GM18502 (cell line): ENCODE measurements at regions not wholly inside any gene's neighbourhood (a gene's known extent, or its start where the extent isn't known, plus 50 kb on each side); places are given as distances from the start of the nearest gene placed in this dataset.
"Not testable (repeated sequence)": the region's sequence is repeated elsewhere in the genome, so short reads cannot be mapped to it uniquely, and the experiment has no call there.

ENCODE experiments used
- ATAC-seq: cut with Tn5 transposase; IDR thresholded peaks from one replicate; pipeline ENCODE4 v1.9.1; 2021; ENCODE audit warnings: mild to moderate bottlenecking; ENCODE audit not compliant: unreplicated experiment, poor library complexity

GRCh38 chr5:177941386-177941785 is 54.7 kb downstream of the PROP1 start:
- not testable (repeated sequence) for ATAC-seq

GRCh38 chr5:177939246-177940171 is 56.5 kb downstream of the PROP1 start:
- not testable (repeated sequence) for ATAC-seq

DNA sequence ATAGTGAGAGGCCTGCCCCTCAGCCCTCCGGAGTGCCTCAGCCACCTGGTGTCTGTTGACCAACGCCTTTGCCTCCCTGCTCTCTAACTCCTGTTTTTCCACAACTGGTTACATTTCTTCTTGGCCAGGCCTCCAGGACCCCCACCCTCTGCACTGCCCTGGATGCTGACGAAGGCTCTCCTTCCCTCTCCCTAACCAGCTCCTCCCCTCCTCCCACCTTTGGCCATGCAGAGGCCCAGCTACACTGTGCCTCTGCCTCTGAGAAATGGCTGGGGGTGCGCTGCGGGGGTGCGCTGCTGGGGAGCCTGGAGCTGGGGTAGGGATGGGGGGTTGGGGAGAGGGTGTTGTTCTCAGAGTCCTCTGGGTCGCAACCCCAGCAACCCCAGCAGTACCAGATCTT is 57.3 kb downstream of the PROP1 start:
- not testable (repeated sequence) for ATAC-seq

- ATAC-seq: not testable (repeated sequence)
Observed at GRCh38 chr5:177934233-177934632, 61.8 kb downstream of the PROP1 start.

DNA sequence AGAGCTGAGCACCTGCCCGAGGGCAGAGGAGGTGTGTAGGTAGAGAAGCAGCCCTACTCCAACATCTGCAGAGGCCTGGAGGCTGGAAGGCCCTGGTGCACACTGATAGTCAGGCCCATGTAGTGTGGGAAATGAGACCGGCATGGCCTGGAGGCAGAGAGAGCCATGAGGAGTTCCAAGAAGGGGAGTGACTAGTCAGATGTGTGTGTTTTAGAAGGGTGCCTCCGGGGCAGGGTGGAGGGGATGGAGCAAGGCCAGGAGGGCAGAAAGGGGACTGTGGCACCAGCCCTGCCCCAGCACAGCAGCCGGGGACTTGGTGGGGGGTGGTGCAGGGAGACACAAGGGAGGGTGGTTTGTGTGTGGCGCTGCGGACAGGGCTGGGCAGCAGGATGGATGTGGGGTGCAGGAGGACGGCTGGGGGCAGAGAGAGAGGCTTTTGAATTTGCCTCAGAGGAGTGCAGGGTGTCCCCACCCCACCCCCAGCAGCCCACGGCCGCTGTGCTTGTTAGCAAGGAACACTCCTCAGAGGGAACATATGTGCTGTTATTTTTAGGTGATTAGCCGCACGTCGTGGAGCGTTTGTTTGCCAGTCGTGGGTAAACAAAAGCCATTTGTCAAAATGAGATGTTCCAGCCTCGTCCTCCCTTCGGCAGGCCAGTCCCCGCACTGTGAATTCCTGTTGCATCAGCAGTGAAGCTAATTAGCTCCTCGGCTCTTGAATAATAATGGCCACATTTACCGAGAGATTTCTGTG is 65.6 kb downstream of the PROP1 start:
- not testable (repeated sequence) for ATAC-seq

DNA sequence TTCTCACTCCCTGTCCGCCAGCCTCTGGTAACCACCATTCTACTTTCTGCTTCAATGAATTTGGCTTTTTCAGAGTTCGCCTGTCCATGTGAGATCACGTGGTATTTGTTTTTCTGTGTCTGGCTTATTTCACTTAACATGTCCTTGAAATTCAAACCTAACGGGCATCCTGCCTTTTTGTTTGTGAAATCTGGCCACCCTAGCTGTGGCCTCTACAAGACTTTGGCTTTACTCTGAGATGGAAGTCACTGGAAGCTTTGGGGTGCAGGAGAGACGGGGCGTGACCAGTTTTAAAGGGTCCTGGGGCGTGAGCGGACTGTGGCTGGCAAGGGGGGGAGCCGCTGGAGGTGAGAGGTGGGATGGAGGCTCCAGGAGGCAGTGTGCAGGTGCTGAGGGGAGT is 66.4 kb downstream of the PROP1 start:
- ATAC-seq: not testable (repeated sequence)

DNA sequence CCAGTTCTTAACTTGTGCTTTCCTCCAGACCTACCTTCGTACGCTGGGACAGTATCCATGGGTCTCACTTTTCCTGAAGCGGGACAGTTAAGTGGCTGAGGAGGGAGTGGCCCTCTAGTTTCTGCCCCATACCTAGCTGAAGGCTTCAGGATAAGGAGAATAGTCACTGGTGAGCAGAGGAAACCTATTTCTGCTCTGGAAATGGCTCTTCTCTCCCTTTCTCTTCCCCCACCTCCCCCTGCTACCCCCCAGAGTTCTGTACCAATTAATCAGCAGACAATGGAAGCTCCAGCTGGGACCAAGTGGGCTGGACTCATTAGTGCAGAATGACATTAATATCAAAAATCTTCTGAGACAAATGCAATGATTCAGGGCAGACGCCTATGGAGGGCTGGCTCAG is 68.5 kb downstream of the PROP1 start:
- ATAC-seq: not testable (repeated sequence)

DNA sequence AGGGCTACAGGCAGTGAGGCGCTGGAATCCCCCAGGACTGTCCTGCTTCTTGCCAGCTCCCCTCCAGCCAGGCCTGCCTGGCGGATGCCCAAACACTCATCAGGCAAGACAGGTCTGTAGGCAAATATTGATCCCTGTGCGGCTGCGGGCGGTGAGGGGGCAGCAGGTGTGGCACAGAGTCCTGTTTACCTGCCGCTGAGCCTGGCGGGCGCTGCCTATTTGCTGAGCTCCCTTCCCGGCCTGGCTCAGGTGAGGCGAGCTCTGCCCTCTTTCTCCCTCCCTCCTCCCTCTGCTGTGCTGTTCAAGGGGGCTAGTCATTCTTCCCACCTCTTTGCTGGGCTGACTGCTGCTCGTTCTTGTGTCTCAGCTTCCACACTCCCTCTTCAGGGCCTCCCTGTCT is 71.5 kb downstream of the PROP1 start:
- not testable (repeated sequence) for ATAC-seq

DNA sequence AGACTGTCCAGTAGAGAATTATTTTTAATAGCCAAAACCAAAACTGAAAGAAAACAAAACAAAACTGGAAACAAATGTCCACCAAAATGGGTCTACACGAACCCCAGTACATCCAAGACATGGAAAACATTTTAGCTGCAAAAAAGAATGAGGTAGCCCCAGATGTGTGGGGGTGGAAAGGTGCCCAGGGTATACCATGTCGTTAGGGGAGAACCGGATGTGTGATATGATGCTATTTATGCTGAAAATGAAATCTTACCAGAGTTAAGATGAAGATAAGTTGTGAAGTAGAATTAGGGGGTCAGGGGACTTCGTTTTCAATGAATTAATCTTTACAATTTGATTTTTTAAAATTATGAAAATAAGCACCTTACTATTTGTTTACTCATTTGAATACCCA is 72.2 kb downstream of the PROP1 start:
- ATAC-seq: not testable (repeated sequence)

DNA sequence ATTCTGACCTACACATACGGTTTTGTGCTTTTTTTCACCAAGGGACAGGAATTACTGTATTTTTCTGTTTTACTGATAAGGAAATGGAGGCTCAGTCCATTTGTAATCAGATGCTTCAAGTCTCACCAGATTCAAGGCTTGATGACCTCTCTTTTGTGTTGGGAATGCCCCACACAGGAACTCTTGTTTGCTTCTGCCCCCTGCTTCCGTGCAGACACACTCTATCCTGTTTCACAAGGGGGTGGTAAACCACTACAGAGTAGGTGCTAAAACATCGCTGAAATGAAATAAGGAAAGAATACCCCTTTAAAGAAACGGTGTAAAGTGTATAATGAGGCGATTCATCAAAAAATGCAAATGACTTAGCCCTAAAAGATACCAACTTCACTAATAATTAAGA is 72.9 kb downstream of the PROP1 start:
- ATAC-seq: peak; percentile 60

DNA sequence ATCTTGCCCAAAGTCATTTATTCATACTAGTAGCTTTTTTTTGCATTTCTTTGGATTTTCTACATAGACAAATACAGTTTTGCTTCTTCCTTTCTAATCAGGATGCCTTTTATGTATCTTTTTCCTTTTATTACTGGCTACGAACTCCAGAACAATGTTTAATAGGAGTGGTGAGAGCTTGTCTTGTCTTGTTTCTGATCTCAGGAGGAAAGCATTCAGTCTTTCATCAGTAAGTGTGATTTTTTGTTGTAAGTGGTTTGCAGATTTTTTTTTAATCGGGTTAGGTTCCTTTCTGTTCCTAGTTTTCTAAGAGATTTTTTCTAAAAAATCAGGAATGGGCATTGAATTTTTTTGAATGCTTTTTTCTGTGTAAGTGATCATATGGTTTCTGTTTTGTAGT is 86.8 kb downstream of the PROP1 start:
- ATAC-seq: not testable (repeated sequence)

DNA sequence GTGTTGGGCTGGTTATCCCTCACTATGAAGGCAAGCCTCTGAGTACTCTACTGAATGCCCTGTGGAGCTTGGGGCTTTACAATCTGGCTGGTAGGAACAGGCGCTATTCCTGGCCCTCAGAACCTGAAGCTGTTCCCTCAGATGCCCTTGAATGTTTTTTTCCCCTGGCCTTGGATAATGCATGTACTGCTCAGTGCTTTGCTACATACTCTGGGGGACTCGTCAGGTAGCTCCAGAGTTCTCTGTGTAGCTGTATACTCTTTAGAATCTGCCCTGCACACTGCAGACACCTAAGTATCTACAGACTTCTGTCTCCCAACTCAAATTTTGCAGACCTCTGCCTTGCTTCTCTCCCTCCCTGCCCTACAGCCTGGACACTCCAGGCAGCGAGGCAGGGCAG is 93.2 kb downstream of the PROP1 start:
- ATAC-seq: not testable (repeated sequence)

DNA sequence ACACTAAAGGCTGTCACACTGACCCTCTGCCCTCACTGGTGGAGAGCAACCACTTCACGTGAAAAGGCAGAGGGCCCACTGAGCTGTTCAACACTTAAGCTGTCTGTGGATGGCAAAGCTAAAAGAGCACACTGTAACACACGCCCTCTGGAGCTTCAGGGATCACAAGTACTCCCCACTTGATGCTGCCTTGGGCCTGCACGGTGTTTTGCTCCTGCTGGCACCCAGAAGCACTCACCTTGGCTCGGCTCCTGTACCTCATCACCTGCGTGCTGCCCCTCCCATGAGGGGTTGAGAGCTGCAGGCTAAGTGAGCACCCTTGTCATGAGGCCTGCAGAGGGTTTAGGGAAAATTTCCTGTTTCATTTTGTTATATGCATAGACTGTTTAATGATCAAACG is 96.0 kb downstream of the PROP1 start:
- not testable (repeated sequence) for ATAC-seq

DNA sequence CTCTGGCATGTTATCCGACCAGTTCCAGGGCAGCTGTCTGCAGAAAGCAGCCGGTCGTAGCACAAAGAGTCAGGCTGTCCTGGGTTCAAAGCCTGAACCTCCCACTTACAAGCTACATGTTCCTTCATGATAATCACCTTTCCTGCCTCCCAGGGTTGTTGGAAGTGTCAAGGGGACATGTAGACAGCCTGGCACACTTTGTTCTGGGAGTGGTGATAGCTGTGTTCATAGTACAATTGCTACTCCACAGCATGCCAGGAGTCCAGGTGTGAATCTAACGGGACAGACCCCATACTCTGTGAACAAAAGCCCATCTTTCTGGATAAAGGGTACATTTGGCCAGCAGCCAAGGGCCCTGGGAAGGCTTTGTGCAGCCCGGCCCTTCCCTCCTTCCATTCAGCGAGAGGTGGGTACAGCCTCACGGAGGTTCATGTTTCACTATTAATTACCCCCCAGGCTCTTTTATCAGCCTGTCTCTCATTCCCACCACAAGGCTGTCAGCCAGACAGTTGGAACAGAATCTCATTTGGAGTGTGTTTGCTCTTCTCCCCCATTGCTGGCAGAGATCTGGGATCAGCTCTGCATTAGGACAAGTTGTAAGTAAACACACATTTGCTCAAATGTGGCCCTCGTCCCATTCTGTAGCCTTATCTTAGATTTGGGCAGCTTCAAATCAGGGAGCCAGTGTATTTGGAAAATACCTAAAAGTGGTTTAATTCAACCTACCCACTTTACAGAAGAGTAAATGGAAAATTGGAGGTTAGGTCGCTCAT is 101.2 kb downstream of the PROP1 start:
- ATAC-seq: not testable (repeated sequence)

DNA sequence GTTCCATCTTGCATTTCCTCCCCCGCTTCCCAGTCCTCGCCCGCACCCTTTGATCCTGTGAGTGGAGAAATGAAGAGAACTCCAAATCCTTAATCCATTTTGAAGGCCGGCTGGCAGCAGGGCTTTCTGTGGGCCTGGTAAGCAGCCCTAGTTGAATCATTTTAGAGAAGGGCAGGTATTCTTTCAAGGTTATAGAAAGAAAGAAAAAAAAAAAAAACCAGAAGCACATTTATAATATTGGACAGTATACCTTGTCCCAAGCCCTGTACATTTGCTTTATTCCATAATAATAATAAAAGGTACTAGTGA is 103.7 kb downstream of the PROP1 start:
- ATAC-seq: not testable (repeated sequence)

DNA sequence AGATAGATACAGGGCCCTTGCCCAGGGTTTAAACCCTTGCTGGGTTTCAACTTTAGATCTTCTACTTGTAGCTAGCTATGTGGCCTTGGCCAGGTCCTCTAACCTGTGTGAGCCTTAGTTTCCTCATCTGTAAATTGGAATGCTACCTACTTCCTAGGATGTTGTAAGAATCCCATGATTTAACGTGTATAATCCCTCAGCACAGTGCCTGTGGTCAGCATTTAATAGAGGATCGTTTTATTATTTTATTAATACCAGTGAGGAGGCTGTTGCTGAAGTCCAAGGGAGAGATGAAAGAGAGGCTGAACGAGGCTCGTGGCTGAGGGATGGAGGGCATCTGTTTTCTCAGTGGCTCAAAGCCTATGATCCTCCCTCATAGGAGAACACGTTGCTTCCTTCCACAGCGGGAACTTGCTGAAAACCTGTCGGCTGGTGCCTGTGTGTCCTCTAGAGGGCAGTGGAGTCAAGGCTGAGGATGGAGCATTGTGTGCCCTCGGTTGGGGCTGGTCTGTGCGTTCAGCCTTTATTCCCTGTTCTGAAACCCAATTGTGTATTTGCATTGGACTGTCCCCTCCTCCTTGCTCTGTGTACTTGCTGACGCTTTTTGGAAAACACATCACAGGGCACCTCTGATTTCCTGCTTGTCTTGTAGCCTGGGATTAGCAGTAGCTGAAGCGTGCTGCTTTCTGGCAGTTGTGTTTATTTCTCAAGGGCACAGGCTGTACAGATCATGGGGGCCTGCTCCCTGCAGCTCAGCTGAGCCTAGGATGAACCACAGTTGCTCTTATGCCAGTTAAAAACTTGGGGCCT is 104.3 kb downstream of the PROP1 start:
- ATAC-seq: peak; percentile 93

DNA sequence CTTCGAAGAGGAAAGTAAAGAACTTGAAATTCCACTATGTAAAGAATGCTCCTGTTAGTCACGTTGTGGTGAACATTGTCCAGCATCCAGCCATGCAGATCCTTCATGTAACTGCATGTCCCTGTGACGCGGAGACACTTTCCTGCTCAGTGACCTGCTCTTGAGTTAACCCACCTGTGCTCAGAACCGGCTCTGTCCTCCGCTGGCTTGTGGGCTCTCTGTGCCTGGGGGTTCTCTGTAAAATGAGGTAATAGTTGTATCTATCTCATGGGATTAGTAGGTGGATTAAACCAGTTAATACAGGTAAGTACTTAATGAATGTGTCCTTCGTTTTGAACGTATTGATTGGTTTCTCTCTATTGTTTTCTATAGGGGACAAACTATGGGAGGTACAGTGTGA is 100.6 kb upstream of the FAM153A start:
- not testable (repeated sequence) for ATAC-seq

DNA sequence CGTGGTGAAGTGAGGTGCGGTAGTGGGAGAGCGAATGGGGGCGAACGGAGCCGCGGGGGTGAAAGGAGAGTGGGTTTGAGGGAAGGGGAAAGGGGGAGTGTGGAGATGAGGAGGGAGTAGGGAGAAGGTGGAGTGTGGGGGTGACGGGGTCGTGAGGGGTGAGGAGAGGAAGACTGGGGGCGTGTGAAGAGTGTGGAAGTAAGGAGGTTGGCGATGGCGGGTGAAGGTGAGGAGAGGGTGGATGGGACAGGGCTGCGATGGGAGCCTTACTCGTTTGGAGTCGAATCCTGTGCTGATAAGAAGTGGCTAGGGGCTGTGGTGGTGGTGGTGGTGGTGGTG is 93.2 kb upstream of the FAM153A start:
- not testable (repeated sequence) for ATAC-seq

- ATAC-seq: peak; percentile 78
Observed at GRCh38 chr5:177875013-177875899, 92.6 kb upstream of the FAM153A start.
